HG02798 (cell line): ENCODE measurements at regions not wholly inside any gene's neighbourhood (a gene's known extent, or its start where the extent isn't known, plus 50 kb on each side); places are given as distances from the start of the nearest gene placed in this dataset.
"Not testable (repeated sequence)": the region's sequence is repeated elsewhere in the genome, so short reads cannot be mapped to it uniquely, and the experiment has no call there.

ENCODE experiments used
- ATAC-seq: cut with Tn5 transposase; IDR thresholded peaks from one replicate; pipeline ENCODE4 v1.9.1; 2021; ENCODE audit warnings: mild to moderate bottlenecking; ENCODE audit not compliant: unreplicated experiment, poor library complexity

- ATAC-seq, result no peak
These were observed 225.0 kb upstream of the RUNX1 start for GRCh38 chr21:35274090-35274489.

- no peak for ATAC-seq
These were observed 224.2 kb upstream of the RUNX1 start for GRCh38 chr21:35273333-35273732.

DNA sequence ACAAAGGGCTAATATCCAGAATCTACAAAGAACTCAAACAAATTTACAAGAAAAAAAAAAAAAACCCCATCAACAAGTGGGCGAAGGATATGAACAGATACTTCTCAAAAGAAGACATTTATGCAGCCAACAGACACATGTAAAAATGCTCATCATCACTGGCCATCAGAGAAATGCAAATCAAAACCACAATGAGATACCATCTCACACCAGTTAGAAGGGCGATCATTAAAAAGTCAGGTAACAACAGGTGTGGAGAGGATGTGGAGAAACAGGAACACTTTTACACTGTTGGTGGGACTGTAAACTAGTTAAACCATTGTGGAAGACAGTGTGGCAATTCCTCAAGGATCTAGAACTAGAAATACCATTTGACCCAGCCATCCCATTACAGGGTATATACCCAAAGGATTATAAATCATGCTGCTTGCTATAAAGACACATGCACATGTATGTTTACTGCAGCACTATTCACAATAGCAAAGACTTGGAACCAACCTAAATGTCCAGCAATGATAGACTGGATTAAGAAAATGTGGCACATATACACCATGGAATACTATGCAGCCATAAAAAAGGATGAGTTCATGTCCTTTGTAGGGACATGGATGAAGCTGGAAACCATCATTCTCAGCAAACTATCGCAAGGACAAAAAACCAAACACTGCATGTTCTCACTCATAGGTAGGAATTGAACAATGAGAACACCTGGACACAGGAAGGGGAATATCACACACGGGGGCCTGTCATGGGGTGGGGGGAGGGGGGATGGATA is 222.4 kb upstream of the RUNX1 start:
- ATAC-seq, result not testable (repeated sequence)

DNA sequence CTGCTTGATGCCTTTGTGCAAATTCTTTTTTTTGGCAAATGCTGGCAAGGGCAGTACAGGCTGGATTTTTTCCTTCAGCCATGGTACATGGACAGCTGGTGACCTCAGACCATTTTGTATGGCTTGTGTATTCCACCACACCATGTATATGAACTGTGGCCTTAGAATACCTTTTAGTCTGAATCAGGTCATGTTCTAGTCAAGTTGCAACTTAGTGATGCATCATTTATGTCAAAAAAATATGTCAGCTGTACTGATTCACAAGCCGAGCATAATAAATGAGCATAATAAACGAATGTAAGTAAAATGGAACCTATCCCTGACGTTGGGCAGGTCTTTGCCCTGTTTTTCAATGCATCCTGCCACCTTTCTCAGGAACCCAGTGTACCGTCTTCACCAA is 219.7 kb upstream of the RUNX1 start:
- ATAC-seq, result no peak

DNA sequence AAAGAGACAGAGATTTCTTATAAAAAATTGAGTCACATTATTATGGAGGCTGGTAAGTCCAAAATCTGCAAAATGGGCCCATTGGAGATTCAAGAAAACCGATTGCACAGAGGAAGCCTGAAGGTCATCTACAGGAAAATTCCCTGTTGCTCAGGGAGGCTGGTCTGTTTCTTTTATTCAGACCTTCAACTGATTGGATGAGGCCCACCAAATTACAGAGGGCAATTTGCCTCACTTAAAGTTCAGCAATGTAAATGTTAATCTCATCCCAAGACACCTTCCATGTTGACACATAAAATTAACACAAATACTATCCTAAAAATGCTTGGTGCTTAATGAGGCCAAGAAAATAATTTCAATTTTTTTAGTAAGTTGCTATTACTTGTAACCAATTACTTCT is 219.2 kb upstream of the RUNX1 start:
- ATAC-seq, result no peak

- ATAC-seq, result no peak
These were observed 217.4 kb upstream of the RUNX1 start for GRCh38 chr21:35266546-35266945.

DNA sequence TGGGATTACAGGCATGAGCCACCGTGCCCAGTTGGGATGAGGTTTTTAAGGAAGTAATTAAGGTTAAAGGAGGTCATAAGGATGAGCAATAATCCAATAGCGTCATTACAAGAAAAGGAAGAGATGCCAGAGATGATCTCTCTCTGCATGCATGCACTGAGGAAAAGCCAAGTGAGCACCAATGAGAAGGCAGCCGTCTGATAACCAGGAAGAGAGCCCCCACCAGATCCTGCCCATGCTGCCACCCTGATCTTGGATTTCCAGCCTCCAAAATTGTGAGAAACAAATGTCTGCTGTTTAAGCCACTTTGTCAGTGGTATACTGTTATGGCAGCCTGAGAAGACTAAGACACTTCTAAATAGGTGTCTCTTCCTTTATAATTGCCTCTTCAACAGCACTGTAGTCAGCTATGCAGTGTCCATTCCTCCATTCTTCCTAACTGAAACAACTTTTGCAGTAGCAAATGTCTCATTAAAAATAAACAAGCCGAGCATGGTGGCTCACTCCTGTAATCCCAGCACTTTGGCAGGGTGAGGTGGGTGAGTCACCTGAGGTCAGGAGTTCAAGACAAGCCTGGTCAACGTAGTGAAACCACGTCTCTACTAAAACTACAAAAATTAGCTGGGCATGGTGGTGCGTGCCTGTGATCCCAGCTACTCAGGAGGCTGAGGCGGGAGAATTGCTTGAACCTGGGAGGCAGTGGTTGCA is 216.2 kb upstream of the RUNX1 start:
- ATAC-seq, result no peak

- no peak for ATAC-seq
These were observed 210.4 kb upstream of the RUNX1 start for GRCh38 chr21:35259457-35259856.

DNA sequence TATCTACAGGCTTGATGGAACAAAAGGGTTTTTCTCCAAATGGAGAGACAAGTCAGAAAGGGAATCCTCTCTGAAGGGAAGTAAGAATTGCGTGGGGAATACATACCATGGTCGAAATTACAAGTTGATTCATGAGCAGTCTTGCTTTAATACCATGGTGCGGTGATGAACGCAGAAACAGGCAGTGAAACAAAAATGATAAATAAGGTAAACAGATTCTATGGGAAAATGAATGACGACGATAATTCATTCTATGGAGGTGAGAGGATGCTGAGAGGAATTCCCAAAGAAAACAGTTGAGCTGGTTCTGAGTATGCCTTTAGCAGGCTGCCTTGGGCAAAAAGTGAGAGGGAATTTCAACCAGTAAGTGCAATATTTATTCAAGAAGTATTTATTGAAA is 209.4 kb upstream of the RUNX1 start:
- no peak for ATAC-seq

DNA sequence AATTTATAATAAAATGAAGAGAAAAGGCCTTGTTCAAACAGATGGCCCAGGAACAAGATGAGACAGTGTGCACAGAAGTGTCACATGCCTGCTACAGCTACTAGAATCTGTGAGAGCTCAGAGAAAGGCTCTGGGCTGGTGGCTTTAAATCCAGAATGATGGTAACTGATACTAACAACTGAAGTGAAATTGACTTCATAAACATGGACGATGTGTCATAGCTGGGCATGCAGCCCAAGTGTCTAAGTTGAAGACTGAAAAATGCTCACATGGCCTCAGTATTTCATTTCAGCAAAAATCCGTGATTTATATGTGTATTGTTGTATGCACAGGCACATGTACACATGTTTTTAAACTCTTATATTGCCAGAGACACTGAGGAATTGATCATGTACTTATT is 208.3 kb upstream of the RUNX1 start:
- no peak for ATAC-seq

GRCh38 chr21:35256468-35256988 is 207.4 kb upstream of the RUNX1 start:
- no peak for ATAC-seq

DNA sequence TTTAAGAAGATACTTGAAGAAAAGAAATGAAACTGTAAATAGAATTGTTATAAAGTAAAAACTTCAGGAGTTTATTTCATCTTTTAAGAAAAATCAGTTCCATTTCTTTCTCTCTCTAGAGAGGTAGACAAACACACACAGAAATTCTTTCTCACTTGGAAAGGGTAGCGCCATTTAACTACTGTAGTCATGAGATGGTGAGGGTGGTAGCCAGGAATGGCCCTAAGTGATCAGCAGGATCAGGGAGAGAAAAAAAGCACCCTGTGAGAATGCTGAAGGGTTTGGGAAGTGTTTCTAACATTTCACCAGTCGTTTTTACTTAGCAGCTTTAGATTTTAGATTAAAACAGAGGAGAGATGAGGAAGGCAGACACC is 205.7 kb upstream of the RUNX1 start:
- ATAC-seq, result no peak

DNA sequence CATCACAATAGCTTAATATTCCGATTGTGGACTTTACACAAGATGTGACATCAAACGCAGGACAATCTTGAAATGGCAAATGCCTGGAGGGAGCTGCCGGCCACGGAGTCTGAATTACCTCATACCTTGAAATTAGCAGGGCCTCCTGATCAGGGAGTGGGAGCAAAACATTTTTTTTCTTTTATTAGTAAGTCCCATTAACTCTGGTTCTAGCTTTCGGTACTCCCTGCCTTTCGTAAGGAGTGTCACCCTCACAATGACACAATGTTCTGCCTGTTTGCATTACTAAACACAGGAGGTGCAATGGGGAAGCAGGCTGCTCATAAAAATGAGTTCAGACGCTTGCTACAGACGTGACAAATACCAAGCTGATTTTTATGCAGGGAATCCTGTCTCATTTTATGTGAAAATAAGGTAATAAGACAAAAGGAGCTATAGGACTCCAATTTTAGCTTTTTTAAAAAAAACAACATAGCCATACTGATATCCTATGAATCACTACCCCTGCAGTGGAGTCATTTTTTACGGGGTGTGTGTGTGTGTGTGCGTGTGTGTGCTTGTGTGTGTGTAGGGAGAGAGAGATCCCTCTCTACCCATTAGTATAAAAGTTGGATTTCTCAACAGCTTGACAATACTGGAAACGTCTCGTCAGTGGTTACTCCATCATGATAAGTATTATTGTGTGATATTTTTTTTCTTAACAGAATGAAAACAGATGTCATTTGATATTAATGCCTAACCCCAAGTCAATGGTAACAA is 205.1 kb upstream of the RUNX1 start:
- no peak for ATAC-seq

DNA sequence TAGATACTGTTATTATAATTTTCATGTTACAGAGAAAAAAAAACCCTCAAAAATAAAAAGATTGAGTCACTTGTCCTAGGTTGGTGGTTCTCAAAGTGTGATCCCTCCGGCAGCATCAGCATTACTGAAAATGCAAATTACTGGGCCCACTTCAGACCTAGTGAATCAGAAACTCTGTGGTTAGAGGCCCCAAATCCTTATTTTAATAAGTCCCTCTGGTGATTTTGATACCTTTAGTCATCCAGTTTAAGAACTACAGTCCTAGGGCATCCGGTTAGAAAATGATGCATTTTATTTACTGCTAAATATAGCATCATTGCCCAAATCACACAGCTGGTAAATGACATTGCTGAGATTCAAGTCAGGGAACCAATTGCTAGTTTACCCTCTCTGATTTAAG is 203.7 kb upstream of the RUNX1 start:
- ATAC-seq, result no peak

DNA sequence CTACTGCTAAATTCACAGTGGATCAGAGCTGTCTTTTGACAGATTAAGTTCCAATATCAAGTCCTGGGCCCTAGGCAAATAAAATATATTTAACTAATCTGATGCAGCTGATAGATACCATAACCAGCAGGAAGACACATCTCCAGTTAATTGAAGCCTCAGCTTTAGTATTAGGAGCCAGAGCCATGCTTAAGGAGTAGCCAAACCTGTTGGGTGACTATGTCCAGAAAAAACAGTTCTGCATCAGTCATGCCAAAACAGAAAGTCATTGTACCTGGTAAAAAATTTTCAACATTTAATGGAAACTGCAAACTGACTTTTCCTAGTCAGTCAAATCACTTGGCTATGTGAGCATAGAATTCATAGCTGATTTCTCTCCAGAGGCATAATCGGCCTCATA is 200.5 kb upstream of the RUNX1 start:
- ATAC-seq, result no peak

- no peak for ATAC-seq
These were observed 196.8 kb upstream of the RUNX1 start for GRCh38 chr21:35245879-35246278.

DNA sequence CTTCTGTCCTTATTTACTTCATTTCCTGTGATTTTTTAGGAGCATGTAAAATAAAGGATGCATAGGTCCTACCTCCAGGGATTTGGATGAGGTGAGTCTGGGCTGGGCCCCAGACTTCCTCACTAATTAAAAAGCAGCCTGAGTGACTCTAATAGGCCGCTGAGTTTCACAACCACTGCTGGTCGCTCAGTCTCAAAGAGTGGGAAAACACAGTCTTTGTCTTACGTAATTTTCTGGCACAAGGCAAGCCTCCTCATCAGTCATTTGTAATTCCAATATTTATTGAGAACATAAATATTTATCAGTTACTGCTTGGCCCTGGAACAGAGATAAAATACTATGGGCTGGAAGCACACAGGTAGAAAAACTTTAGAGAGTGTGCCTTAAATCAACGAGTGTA is 195.4 kb upstream of the RUNX1 start:
- no peak for ATAC-seq

GRCh38 chr21:35243171-35243570 is 194.1 kb upstream of the RUNX1 start:
- ATAC-seq, result no peak

GRCh38 chr21:35239811-35240219 is 190.7 kb upstream of the RUNX1 start:
- ATAC-seq, result no peak

GRCh38 chr21:35238119-35238518 is 189.0 kb upstream of the RUNX1 start:
- no peak for ATAC-seq

- no peak for ATAC-seq
These were observed 188.2 kb upstream of the RUNX1 start for GRCh38 chr21:35237287-35237686.
